Activated naive CD4-positive, alpha-beta T cell treated with anti-CD3 and anti-CD28 coated beads, Interleukin-2, amount 50 U/mL, for 24 hours (primary cell): ENCODE measurements at regions not wholly inside any gene's neighbourhood (a gene's known extent, or its start where the extent isn't known, plus 50 kb on each side); places are given as distances from the start of the nearest gene placed in this dataset.
"Not testable (repeated sequence)": the region's sequence is repeated elsewhere in the genome, so short reads cannot be mapped to it uniquely, and the experiment has no call there.

Experiments
- H3K27ac Mint-ChIP-seq: one replicate; pipeline ENCODE4 v1.8.0; 2021; ENCODE audit warnings: mild to moderate bottlenecking, mixed read lengths
- H3K27me3 Mint-ChIP-seq: one replicate; pipeline ENCODE4 v1.8.0; 2021; ENCODE audit warnings: mixed read lengths
- H3K36me3 Mint-ChIP-seq: one replicate; pipeline ENCODE4 v1.8.0; 2021; ENCODE audit warnings: mixed read lengths
- H3K4me1 Mint-ChIP-seq: one replicate; pipeline ENCODE4 v1.8.0; 2021; ENCODE audit warnings: mixed read lengths
- H3K4me3 Mint-ChIP-seq: one replicate; pipeline ENCODE4 v1.8.0; 2021; ENCODE audit warnings: mild to moderate bottlenecking, mixed read lengths
- H3K9me3 Mint-ChIP-seq: one replicate; pipeline ENCODE4 v1.8.0; 2021; ENCODE audit warnings: mixed read lengths

- Mint-ChIP-seq H3K9me3 (no peaks in the 10 kb centered on the region), H3K27ac (no peak overlapping the region), H3K36me3 (no peaks in the 10 kb centered on the region), H3K4me3 (no peak overlapping the region), H3K4me1 (no peaks in the 10 kb centered on the region), H3K27me3 (peaks cover 3% of the 10 kb centered on the region)
Measured at GRCh38 chr12:74646831-74647230, 109.2 kb downstream of the ATXN7L3B start.

GRCh38 chr12:74647256-74647655 is 109.6 kb downstream of the ATXN7L3B start:
- Mint-ChIP-seq H3K9me3 (no peaks in the 10 kb centered on the region), H3K36me3 (no peaks in the 10 kb centered on the region), H3K4me1 (no peaks in the 10 kb centered on the region), H3K27me3 (peaks cover 3% of the 10 kb centered on the region), H3K27ac (no peak overlapping the region), H3K4me3 (no peak overlapping the region)

DNA sequence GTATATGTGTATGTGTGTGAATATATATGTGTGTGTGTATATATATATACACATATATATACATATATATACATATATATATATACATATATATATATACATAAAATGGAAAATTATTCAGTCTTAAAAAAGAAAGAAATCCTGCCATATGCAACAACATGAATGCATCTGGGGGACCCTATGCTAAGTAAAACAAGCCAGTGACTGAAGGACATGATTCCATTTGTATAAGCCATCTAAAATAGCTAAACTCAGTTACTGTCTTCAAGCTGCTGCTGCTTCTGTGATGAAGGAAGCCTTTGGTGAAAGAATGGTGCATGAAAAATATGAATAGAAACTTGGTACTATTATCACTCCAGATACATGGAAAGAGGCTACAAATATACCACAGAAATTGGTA is 118.6 kb downstream of the ATXN7L3B start:
- no peaks in the 10 kb centered on the region for H3K4me1 Mint-ChIP-seq
- no peak overlapping the region for H3K27ac Mint-ChIP-seq
- no peak overlapping the region for H3K4me3 Mint-ChIP-seq
- peaks cover 2% of the 10 kb centered on the region for H3K27me3 Mint-ChIP-seq
- H3K9me3 Mint-ChIP-seq, result no peaks in the 10 kb centered on the region
- no peaks in the 10 kb centered on the region for H3K36me3 Mint-ChIP-seq

DNA sequence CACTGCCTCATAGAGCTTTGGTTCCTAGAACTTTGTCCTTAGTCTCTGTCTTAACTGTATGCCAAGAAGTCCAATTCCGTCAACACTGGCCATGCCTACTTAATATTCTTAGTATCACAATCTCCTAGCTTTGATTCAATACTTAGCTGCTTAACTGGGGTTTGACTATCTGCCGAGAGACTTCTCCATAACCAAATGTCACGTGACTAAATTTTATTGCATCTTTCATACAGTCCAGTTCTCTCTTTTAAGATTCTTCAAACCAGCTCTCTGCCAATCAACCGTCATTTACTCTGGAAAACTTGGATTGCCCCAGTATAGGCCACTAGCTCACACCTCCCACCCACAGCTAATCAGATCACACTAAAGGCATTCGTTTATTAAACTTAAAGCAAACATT is 122.8 kb downstream of the ATXN7L3B start:
- Mint-ChIP-seq H3K27me3 (peaks cover 2% of the 10 kb centered on the region), H3K36me3 (no peaks in the 10 kb centered on the region), H3K4me3 (no peak overlapping the region), H3K4me1 (no peaks in the 10 kb centered on the region), H3K27ac (no peak overlapping the region), H3K9me3 (no peaks in the 10 kb centered on the region)

GRCh38 chr12:74663958-74664357 is 126.3 kb downstream of the ATXN7L3B start:
- Mint-ChIP-seq H3K4me1 (no peaks in the 10 kb centered on the region), H3K36me3 (no peaks in the 10 kb centered on the region), H3K9me3 (no peaks in the 10 kb centered on the region)

DNA sequence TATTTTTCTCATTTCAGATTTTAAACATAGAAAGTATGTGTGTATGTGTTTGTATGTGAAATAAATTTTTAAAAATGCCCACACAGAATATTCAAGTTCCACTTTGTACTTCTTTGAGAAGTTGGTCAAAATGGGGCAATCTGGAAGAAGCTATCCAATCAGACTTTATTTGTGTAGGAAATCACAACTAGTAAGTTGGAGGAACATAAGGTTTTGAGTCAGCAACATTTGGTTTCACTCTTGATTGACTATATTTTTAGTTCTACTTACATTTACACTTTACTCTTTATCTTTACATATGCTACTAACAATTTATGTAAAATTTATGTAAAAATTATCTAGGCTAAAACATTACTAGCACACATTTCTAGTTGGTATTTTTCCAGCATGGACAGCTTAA is 128.1 kb downstream of the ATXN7L3B start:
- Mint-ChIP-seq H3K27me3 (peaks cover 4% of the 10 kb centered on the region), H3K27ac (no peak overlapping the region), H3K9me3 (no peaks in the 10 kb centered on the region), H3K4me1 (no peaks in the 10 kb centered on the region), H3K36me3 (no peaks in the 10 kb centered on the region), H3K4me3 (no peak overlapping the region)

More at GRCh38 chr12:74663958-74664357, 126.3 kb downstream of the ATXN7L3B start:
- Mint-ChIP-seq H3K27me3 (peaks cover 5% of the 10 kb centered on the region), H3K27ac (no peak overlapping the region), H3K4me3 (no peak overlapping the region)

- no peak overlapping the region for H3K27ac Mint-ChIP-seq
- no peaks in the 10 kb centered on the region for H3K4me1 Mint-ChIP-seq
- H3K4me3 Mint-ChIP-seq, result no peak overlapping the region
- peaks cover 6% of the 10 kb centered on the region for H3K27me3 Mint-ChIP-seq
- no peaks in the 10 kb centered on the region for H3K36me3 Mint-ChIP-seq
- no peaks in the 10 kb centered on the region for H3K9me3 Mint-ChIP-seq
Measured at GRCh38 chr12:74671421-74671820, 133.8 kb downstream of the ATXN7L3B start.

GRCh38 chr12:74676955-74677354 is 139.3 kb downstream of the ATXN7L3B start:
- H3K4me1 Mint-ChIP-seq, H3K36me3 Mint-ChIP-seq: not testable (repeated sequence)

DNA sequence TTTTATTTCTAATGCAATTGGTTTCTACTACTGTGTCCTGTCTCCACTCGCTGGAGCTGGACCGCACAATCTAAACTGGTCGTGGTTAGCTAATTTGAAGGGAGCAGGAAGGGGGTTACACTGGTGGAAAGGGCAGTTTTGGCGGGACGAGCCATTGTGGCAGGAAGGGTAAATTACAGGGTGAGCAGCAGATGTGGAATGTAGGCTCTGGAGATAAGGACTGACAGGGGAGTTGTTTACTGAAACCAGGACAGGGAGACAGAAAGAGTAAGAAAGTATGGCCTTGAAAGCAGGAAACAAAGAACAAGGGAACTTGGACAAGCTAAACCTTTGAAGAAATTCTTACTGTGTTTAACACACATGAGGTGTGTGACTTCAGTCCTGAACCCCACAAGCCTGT is 147.8 kb downstream of the ATXN7L3B start:
- Mint-ChIP-seq H3K27ac (no peak overlapping the region), H3K9me3 (no peaks in the 10 kb centered on the region)

More at GRCh38 chr12:74676955-74677354, 139.3 kb downstream of the ATXN7L3B start:
- not testable (repeated sequence) for H3K9me3 Mint-ChIP-seq, H3K27me3 Mint-ChIP-seq, H3K4me3 Mint-ChIP-seq, H3K27ac Mint-ChIP-seq

DNA sequence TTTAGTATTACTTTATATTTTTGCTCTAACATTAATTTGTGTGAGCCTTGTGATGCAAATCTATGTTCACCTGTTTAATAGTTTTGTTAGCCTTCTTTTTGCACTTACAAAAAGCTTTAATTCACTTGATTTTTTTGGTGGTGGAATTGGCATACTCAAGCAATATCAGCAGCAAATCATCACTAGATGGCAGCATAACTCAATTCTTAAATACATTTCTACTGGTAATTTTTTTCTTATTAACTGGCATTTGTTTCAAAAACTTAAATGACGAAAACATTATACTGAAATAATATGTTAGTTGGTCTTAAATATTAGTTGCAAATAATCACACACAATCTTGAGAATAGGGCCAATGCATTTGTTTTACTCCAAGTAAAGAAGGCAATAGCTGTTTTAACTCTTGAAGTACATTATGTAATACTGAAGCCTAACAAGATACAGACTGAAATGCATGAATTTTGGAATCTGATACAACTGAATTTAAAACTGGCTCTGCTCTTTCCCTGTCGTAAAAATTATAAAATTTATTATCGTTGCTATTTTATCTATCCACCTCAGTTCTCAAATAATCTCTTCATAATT is 151.5 kb downstream of the ATXN7L3B start:
- no peak overlapping the region for H3K27ac Mint-ChIP-seq
- no peaks in the 10 kb centered on the region for H3K27me3 Mint-ChIP-seq
- H3K36me3 Mint-ChIP-seq, result no peaks in the 10 kb centered on the region
- no peaks in the 10 kb centered on the region for H3K9me3 Mint-ChIP-seq
- H3K4me3 Mint-ChIP-seq, result no peak overlapping the region
- H3K4me1 Mint-ChIP-seq, result no peaks in the 10 kb centered on the region

More for the DNA sequence above, 147.8 kb downstream of the ATXN7L3B start:
- no peaks in the 10 kb centered on the region for H3K36me3 Mint-ChIP-seq
- H3K27me3 Mint-ChIP-seq, result no peaks in the 10 kb centered on the region
- no peaks in the 10 kb centered on the region for H3K4me1 Mint-ChIP-seq
- H3K4me3 Mint-ChIP-seq, result no peak overlapping the region

DNA sequence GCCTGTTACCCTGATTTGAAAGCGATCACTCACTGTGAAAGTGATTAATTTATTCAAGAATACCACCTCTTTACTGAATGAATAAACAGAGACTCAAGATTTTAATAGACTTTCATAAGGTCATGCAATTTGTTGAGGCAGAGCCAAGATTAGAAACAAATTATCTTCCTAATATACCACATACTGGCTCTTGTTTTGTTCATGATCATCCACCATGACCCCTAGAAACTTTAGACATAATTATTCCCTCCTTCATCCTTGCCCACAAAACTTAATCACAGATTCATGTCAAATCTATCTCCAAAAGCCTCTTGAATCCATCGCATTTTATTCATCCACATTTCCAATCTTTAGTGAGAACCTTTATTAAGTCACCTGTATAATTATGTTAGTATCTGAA is 152.3 kb downstream of the ATXN7L3B start:
- H3K27me3 Mint-ChIP-seq, result no peaks in the 10 kb centered on the region
- no peak overlapping the region for H3K4me3 Mint-ChIP-seq
- H3K36me3 Mint-ChIP-seq, result no peaks in the 10 kb centered on the region
- no peak overlapping the region for H3K27ac Mint-ChIP-seq
- H3K9me3 Mint-ChIP-seq, result no peaks in the 10 kb centered on the region
- no peaks in the 10 kb centered on the region for H3K4me1 Mint-ChIP-seq

GRCh38 chr12:74719447-74719846 is 181.8 kb downstream of the ATXN7L3B start:
- H3K27me3 Mint-ChIP-seq, result no peaks in the 10 kb centered on the region
- H3K9me3 Mint-ChIP-seq, result no peaks in the 10 kb centered on the region
- H3K4me1 Mint-ChIP-seq, result no peaks in the 10 kb centered on the region
- no peak overlapping the region for H3K27ac Mint-ChIP-seq
- no peak overlapping the region for H3K4me3 Mint-ChIP-seq
- H3K36me3 Mint-ChIP-seq, result no peaks in the 10 kb centered on the region

- no peak overlapping the region for H3K4me3 Mint-ChIP-seq
- H3K9me3 Mint-ChIP-seq, result no peaks in the 10 kb centered on the region
- no peak overlapping the region for H3K27ac Mint-ChIP-seq
- H3K27me3 Mint-ChIP-seq, result no peaks in the 10 kb centered on the region
- no peaks in the 10 kb centered on the region for H3K4me1 Mint-ChIP-seq
- no peaks in the 10 kb centered on the region for H3K36me3 Mint-ChIP-seq
Measured at GRCh38 chr12:74722709-74723108, 185.1 kb downstream of the ATXN7L3B start.

GRCh38 chr12:74725154-74725553 is 187.5 kb downstream of the ATXN7L3B start:
- no peaks in the 10 kb centered on the region for H3K36me3 Mint-ChIP-seq
- no peaks in the 10 kb centered on the region for H3K4me1 Mint-ChIP-seq
- H3K4me3 Mint-ChIP-seq, result no peak overlapping the region
- no peaks in the 10 kb centered on the region for H3K27me3 Mint-ChIP-seq
- no peaks in the 10 kb centered on the region for H3K9me3 Mint-ChIP-seq
- no peak overlapping the region for H3K27ac Mint-ChIP-seq

DNA sequence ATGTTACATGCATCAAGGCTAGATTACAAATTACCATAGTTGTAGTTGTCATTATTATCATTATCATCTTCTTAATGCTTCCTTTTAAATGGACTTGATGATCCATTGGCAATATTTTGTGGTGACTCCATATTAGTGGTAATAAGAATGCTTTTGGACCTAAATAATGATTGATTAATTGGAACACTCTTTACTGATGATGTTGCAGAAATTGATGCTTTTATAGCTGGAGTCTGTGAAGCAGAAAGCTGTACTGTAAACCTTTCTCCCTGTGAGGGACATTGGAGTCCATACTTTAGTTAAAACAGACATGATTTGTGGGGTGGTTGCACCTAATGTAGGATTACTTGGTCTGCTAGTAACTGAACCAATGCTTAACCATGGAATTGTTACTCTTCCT is 190.4 kb downstream of the ATXN7L3B start:
- peaks cover 2% of the 10 kb centered on the region for H3K27me3 Mint-ChIP-seq
- no peak overlapping the region for H3K4me3 Mint-ChIP-seq
- H3K4me1 Mint-ChIP-seq, result no peaks in the 10 kb centered on the region
- H3K9me3 Mint-ChIP-seq, result no peaks in the 10 kb centered on the region
- H3K36me3 Mint-ChIP-seq, result no peaks in the 10 kb centered on the region
- no peak overlapping the region for H3K27ac Mint-ChIP-seq

DNA sequence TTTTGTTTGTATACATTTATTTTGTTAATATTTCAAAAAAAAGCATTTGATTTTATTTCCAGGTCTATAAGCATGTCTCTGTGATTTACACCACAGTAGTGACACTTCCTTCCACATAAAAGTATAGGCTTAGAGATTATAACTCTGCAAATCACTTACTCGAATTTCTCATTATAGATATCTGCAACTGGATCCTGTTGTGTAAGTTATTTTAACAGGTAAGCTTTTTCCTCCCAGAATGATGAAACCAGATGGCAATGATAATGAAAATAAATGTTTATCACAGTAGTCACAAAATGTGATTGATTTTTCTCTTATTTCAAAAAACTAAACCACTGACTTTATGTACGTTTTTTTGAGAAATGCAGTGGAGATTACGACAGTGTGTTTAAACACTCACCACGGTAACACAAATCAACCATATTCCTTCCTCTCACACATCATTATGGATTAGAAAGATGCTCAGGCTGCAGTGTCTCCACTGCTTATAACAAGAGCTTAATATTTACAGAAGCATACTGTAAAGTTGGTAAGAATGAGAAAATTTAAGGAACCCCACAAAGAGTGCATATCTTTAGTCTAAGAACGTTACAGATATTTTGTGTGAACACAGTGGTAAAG is 194.6 kb downstream of the ATXN7L3B start:
- Mint-ChIP-seq H3K36me3 (no peaks in the 10 kb centered on the region), H3K27ac (no peak overlapping the region), H3K4me1 (no peaks in the 10 kb centered on the region), H3K4me3 (no peak overlapping the region), H3K9me3 (no peaks in the 10 kb centered on the region), H3K27me3 (peaks cover 2% of the 10 kb centered on the region)

GRCh38 chr12:74732826-74733225 is 195.2 kb downstream of the ATXN7L3B start:
- H3K4me3 Mint-ChIP-seq, result no peak overlapping the region
- H3K27ac Mint-ChIP-seq, result no peak overlapping the region
- H3K36me3 Mint-ChIP-seq, result no peaks in the 10 kb centered on the region
- peaks cover 2% of the 10 kb centered on the region for H3K27me3 Mint-ChIP-seq
- H3K9me3 Mint-ChIP-seq, result no peaks in the 10 kb centered on the region
- no peaks in the 10 kb centered on the region for H3K4me1 Mint-ChIP-seq
